ENCODE measurements at regions not wholly inside any gene's neighbourhood (a gene's known extent, or its start where the extent isn't known, plus 50 kb on each side); places are given as distances from the start of the nearest gene placed in this dataset.
"Not testable (repeated sequence)": the region's sequence is repeated elsewhere in the genome, so short reads cannot be mapped to it uniquely, and the experiment has no call there.

DNA sequence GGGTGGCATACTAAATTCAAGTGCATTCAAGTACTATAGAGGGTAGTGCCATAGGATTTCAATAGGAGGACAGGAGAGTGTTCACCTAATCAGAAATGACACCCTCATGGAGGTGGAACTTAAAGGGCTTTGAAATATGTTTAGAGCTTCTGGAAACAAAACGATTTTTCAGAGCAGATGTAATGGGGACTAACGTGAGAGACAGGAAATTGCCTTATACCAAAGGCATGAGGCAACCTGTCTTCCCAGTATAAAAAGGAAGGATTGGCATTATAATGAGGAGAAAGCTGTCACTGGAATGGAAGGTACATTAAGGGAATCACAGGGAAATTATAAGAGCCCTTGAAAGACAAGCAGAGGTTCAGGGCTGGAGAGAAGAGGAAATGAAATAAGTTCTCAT is 116.3 kb upstream of the PNPLA4 start:
- TF ChIP-seq, protein P1, sequence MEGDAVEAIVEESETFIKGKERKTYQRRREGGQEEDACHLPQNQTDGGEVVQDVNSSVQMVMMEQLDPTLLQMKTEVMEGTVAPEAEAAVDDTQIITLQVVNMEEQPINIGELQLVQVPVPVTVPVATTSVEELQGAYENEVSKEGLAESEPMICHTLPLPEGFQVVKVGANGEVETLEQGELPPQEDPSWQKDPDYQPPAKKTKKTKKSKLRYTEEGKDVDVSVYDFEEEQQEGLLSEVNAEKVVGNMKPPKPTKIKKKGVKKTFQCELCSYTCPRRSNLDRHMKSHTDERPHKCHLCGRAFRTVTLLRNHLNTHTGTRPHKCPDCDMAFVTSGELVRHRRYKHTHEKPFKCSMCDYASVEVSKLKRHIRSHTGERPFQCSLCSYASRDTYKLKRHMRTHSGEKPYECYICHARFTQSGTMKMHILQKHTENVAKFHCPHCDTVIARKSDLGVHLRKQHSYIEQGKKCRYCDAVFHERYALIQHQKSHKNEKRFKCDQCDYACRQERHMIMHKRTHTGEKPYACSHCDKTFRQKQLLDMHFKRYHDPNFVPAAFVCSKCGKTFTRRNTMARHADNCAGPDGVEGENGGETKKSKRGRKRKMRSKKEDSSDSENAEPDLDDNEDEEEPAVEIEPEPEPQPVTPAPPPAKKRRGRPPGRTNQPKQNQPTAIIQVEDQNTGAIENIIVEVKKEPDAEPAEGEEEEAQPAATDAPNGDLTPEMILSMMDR (conservative IDR thresholded peaks at IDR 0.05; ENCODE audit: low read depth, low read length) = no peak
- no peak overlapping the region for H3K4me3 ChIP-seq (ENCODE audit: low read length)
- DNase-seq (ENCODE audit: low read depth) = no peak

DNA sequence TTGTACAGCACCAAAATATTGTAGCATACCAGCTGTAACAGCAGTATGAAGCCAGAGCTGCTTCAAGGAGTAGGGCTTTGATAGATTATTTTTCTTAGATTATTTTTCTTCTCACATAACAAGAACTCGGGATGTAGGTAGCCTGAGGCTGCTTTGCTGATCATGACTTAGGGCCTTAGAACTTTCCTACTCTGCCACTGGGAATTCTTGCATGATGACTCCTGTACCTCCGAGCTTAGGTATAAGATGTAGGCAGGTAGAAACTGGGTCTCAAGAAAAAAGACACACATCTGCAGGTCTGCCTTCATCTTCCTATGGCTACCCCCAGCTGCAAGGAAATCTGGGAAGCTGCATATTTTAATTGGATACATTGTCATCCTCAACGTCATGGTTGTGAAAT is 115.9 kb upstream of the PNPLA4 start:
- H3K4me3 ChIP-seq (ENCODE audit: low read length) = no peak overlapping the region
- TF ChIP-seq, protein P1 (conservative IDR thresholded peaks at IDR 0.05; ENCODE audit: low read depth, low read length) = no peak
- DNase-seq (ENCODE audit: low read depth) = no peak

DNA sequence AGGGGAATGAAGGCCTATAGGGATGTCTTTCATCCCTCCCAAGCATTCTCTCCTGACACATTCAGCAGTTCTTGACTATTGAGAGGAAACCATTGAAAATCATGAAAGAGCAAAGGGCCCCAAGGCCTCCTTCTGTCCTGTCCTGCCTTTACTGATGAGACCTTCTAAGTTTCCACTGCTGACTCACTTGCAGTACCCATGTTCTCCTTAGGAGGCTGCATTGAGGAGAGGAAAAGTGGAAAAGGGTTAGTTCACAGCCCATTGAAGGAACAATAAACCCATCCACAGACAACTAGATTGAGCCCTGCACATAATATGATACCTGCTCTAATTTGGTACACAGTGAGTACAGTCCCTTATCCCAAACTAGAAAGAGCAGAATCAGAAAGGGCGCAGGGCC is 115.1 kb upstream of the PNPLA4 start:
- H3K4me3 ChIP-seq (ENCODE audit: low read length) = no peak overlapping the region
- DNase-seq (ENCODE audit: low read depth) = no peak
- TF ChIP-seq, protein P1 (conservative IDR thresholded peaks at IDR 0.05; ENCODE audit: low read depth, low read length) = peak; percentile 44

DNA sequence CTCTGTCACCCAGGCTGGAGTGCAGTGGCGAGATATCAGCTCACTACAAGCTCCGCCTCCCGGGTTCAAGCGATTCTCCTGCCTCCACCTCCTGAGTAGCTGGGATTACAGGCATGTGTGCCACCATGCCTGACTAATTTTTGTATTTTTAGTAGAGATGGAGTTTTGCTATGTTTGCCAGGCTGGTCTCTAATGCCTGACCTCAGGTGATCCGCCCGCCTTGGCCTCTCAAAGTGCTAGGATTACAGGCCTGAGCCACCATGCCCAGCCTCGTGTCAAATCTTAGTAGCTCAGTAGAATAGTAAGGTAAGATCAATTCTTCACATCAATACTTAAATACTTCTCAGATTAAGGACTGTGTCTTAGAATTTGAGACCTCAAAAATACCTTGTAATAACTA is 112.5 kb upstream of the PNPLA4 start:
- not testable (repeated sequence) for H3K4me3 ChIP-seq (ENCODE audit: low read length); DNase-seq (ENCODE audit: low read depth)

DNA sequence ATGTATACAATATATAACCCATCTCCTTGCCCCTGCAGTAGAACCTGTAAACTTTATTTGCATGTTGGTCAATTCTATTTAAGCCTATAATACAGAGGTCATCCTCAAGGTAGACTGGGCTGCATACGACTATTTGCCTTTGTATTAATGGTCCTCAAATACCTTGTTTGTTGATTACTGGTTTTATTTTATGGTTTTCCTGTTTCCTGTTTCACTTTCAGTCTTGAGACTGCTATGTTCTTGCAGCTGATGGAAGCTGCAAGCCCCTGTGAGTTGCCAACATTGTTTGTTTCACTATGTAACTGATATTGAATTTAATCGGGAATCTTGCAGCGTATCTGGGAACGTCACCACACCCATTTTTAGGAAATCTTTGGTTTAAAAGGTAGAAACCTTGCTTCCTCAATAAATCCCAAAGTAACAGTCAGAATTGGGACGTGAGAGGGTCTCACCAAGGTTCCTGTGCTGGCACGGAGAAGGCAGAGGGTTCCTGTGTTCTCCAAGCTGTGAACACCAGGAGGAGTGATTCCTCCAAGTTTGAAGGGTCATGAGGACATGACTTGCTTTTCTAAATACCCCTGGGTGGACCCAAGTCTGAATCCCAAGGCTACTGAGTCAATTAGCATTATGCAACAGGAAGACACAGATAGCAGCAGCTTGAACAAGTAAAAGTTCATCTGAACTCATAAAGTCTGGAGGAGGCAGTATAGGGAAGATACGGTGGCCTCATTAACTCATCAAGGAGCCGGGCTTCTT is 110.6 kb upstream of the PNPLA4 start:
- DNase-seq (ENCODE audit: low read depth) = no peak
- TF ChIP-seq, protein P1 (conservative IDR thresholded peaks at IDR 0.05; ENCODE audit: low read depth, low read length) = no peak
- no peak overlapping the region for H3K4me3 ChIP-seq (ENCODE audit: low read length)

DNA sequence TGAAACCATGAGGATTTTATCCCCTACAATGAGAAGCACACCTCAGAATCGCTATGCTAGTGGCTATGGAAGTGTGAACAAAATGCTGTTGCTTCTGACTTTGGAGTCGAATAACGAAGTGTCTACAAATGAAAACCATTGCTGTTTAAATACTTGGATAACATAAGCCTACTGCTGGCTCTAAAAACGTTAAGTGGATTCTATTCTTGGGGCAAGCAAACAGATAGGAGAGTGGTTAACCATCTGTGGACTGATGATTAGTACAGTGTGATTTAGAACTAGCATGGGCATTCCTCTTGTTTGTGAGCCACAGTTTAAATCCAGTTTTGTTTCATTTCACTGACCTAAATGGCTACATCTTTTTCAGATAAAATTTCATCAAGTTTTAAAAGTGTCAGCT is 109.7 kb upstream of the PNPLA4 start:
- DNase-seq (ENCODE audit: low read depth) = no peak
- TF ChIP-seq, protein P1 (conservative IDR thresholded peaks at IDR 0.05; ENCODE audit: low read depth, low read length) = no peak
- H3K4me3 ChIP-seq (ENCODE audit: low read length) = no peak overlapping the region

DNA sequence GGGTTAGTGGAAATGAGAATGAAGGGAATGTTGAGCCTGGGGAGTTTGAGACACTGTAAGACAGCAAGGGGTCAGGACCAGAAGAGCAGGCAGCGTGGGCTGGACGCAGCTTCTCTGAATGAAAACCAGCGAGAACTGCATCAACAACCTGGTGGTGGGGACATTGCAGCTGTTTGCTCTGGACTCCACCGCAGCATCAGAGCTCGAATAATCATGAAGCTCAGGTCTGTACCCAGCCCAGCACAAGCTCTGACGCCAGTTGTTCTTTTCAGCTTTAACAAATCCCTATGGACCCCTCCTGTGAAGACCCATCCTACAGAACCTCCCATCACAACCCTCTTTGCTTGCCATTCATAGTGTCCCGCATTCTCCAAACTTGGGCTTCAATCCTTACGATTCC is 106.8 kb upstream of the PNPLA4 start:
- no peak for DNase-seq (ENCODE audit: low read depth)
- no peak overlapping the region for H3K4me3 ChIP-seq (ENCODE audit: low read length)
- TF ChIP-seq, protein P1 (conservative IDR thresholded peaks at IDR 0.05; ENCODE audit: low read depth, low read length) = no peak

All from retinal pigment epithelial cell (primary cell).